Right lobe of liver (tissue), 6 donors: ENCODE measurements at regions not wholly inside any gene's neighbourhood (a gene's known extent, or its start where the extent isn't known, plus 50 kb on each side); places are given as distances from the start of the nearest gene placed in this dataset.

Experiments
- ATAC-seq, 4 donors: fragments of 200-7000 bp; cut with Tn5 transposase; one replicate each; pipeline ENCODE4 v1.9.1; 2020; ENCODE audit warnings: mild to moderate bottlenecking in 4 of 4, moderate library complexity in 4 of 4
- DNase-seq, 3 donors: peaks; one replicate each; pipeline ENCODE4 v3.0.0-alpha.2; 2020
- H3K27ac ChIP-seq, 3 donors: fragments of 200-600 bp; one replicate each; pipeline ENCODE4 v1.8.0; 2022
- H3K27me3 ChIP-seq, 2 donors: fragments of 200-600 bp; one replicate each; pipeline ENCODE4 v1.8.0; 2022
- H3K36me3 ChIP-seq, 4 donors: fragments of 200-600 bp; sonication (generic) in 1 of 4; one replicate each; pipeline versions ENCODE4 v1.5.1 to v1.8.0; 2017 to 2022; ENCODE audit warnings: control low read depth in 1 of 4
- H3K4me1 ChIP-seq, 4 donors: fragments of 200-600 bp; sonication (generic) in 1 of 4; one replicate each; pipeline versions ENCODE4 v1.5.1 to v1.8.0; 2017 to 2022; ENCODE audit warnings: control low read depth in 1 of 4
- H3K4me3 ChIP-seq, 3 donors: fragments of 200-600 bp; one replicate each; pipeline ENCODE4 v1.8.0; 2022
- H3K9me3 ChIP-seq, 4 donors: fragments of 200-600 bp; sonication (generic) in 1 of 4; one replicate each; pipeline versions ENCODE4 v1.5.1 to v1.8.0; 2017 to 2022; ENCODE audit warnings: control low read depth in 1 of 4
- CTCF ChIP-seq, 4 donors: fragments of 200-600 bp in 3 of 4; fragments of 450-650 bp in 1 of 4; IDR thresholded peaks; one replicate each; pipeline versions ENCODE4 v1.5.1 to v1.8.0; 2016 to 2022; ENCODE audit warnings: antibody characterized with exemption in 4 of 4, mild to moderate bottlenecking in 2 of 4
- POLR2A ChIP-seq: fragments of 450-650 bp; IDR thresholded peaks from one replicate; pipeline ENCODE4 v1.6.1; 2017; ENCODE audit warnings: antibody characterized with exemption, mild to moderate bottlenecking
- WGBS: methylation state at CpG from one replicate; pipeline ENCODE4 v1.1.6; 2018; ENCODE audit warnings: low coverage, low lambda C conversion rate; ENCODE audit not compliant: insufficient coverage; ENCODE audit errors: missing lambda C conversion rate; 5-methylcytosine and 5-hydroxymethylcytosine counted together
- intact Hi-C, 2 donors: fragments of 100-400 bp; cut with DNase I; formaldehyde crosslinking; loops; one replicate each; pipeline versions ENCODE4 v1.11.2 to v1.14.1; 2022
- donor health status: DM: no; HTN: yes; CAD: no.
- donor health status: DM: no; HTN: no; CAD: no.
- donor health status: DM: no; HTN: no; CAD: no.
- donor health status: DM: no; HTN: yes; CAD: no.
- donor health status: DM: no; HTN: yes; CAD: no.

DNA sequence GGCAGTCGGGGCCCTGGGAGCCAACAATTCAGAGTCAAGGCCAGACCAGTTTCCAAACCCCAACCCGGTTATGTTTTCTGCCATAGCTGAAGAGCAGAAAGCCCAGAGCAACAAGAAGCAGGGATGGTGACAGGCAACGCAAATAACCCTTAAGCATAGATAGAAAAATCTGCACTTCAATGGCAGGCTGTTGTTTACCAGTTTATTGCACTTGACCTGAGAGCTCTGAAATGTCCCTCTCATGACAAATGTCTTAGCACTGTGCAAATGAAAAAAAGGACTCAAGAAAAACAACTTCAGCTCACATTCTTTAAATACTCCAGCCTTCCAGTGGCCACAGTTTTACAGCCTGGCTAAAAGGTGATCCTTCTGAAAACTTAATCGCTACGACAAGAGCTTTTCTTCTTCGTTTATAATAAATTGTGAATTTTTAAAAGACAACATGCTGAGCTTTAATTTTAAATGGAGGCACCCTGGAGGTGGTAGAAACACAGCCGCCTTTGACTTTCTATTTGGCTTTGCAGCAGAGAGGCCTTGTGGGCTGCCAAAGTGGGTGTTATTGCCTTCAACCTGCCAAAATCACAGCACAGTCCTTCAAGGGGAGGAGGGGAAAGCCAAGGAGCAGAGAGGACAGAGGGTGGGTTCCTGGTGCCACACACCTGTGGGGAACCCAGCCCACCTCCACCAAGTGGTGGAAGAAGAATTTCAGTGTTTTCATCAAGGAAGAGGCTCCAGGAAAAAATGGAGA, 289.5 kb upstream of the CDYL start:
- H3K9me3 ChIP-seq, result no peaks in the 10 kb centered on the region

DNA sequence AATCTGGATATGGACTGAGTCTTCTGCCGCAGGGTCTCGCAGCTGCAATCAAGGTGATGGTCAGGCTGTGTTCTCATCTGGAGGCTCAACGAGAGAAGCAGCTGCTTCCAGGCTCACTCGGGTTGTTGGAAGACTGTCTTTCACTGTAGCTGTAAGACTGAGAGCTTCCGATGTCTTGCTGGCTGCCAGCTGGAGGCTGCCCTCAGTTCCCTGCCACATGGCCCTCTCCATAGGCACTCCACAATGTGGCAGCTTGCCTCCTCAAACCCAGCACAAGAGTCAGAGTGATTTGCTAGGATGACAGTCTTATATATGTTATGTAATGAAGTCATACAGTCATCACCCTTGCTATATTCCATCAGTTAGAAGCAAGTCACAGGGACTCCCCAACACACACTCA, 290.5 kb upstream of the CDYL start:
- 90% methylated on average over 3 of the region's 5 CpGs for WGBS
- Histone ChIP-seq H3K4me3 (no peak overlapping the region), H3K4me1 (no peaks in the 10 kb centered on the region), H3K9me3 (no peaks in the 10 kb centered on the region), H3K27me3 (no peaks in the 10 kb centered on the region), H3K27ac (no peak overlapping the region), H3K36me3 (no peaks in the 10 kb centered on the region)
- intact Hi-C loops, result no loop called here
- ATAC-seq, result no peak
- DNase-seq, result no peak
- TF ChIP-seq CTCF (IDR thresholded peaks at IDR 0.05) (no peak), POLR2A (no peak)

More for the DNA sequence above, 289.5 kb upstream of the CDYL start:
- H3K36me3 ChIP-seq, result no peaks in the 10 kb centered on the region
- no peaks in the 10 kb centered on the region for H3K4me1 ChIP-seq
- DNase-seq, result no peak
- no peak overlapping the region for H3K27ac ChIP-seq
- TF ChIP-seq POLR2A (no peak), CTCF (IDR thresholded peaks at IDR 0.05) (no peak)
- no peaks in the 10 kb centered on the region for H3K27me3 ChIP-seq
- no peak overlapping the region for H3K4me3 ChIP-seq
- no peak for ATAC-seq
- WGBS, result 72% methylated on average over 5 of the region's 7 CpGs
- intact Hi-C loops, result no loop called here

DNA sequence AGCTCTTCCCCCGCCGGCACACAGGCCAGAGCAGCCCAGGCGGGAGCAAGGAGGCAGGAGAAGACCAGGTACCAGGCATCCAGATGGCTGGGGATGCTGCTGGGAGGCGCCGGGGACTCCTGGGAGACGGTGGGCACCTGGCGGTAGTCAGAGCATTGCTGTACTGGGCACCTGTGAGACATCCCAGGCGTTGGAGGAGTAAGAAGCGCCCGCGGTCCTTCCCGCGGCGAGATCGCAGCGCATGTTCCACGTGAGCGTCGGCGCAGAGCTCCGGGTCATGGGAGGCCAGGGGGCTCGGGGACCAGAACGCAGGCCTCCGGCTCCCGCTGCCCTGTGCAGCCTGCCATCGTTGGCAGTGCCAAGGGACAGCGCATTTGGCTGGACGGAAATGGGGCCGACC, 293.7 kb upstream of the CDYL start:
- no peaks in the 10 kb centered on the region for H3K9me3 ChIP-seq
- WGBS, result 84% methylated on average over 7 of the region's 29 CpGs
- DNase-seq (no peak), ATAC-seq (no peak)
- H3K4me1 ChIP-seq, result no peaks in the 10 kb centered on the region
- no peaks in the 10 kb centered on the region for H3K27me3 ChIP-seq
- H3K36me3 ChIP-seq, result no peaks in the 10 kb centered on the region
- TF ChIP-seq CTCF (IDR thresholded peaks at IDR 0.05) (no peak), POLR2A (no peak)
- intact Hi-C loops, result no loop called here
- no peak overlapping the region for H3K4me3 ChIP-seq
- no peak overlapping the region for H3K27ac ChIP-seq

DNA sequence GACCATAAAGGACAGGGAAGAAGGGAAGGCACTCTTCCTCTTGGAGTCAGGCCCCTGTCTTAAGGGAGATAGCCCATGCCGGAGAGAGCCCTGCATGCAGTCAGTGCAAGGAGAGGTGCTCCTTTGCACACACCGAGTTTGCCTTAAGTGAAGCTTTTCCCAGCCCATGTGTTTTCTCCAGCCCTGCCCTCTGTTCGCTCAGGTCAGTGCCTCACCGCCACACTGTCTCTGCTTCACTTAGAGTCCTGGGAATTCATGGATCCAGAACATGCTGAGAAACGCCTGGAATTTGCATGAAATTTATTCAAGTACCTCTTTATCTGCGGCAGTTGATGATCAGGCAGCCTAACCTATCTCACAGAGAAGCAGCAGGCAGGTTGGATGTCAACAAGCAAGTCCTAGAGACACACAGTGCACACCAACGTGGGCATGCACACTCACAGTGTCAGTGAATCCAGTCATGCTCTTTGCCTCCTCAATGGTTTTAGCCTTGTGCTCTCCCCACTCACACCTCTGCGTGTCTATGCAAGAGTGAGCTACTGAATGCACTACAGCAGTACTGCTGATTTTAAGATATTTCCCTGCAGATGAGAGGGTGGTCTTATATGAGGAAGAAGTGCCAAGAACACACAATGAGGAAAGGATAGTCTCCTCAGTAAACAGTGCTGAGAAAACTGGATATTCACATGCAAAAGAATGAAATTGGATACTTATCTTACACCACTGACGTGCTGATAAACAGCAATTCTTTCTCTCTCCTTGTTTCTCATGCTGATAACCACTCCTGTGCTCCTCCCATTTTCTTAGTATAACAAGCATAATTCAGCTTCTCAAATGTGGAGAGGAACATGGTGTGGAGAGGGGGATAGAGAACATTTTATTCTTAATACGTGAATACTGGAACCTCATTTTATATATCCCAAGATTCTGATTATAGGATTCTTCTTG, 295.1 kb upstream of the CDYL start:
- intact Hi-C loops, result no loop called here
- H3K36me3 ChIP-seq, result no peaks in the 10 kb centered on the region
- TF ChIP-seq POLR2A, result no peak
- TF ChIP-seq CTCF (IDR thresholded peaks at IDR 0.05), result no peak
- no peak for ATAC-seq
- H3K4me1 ChIP-seq, result no peaks in the 10 kb centered on the region
- DNase-seq, result no peak
- no peaks in the 10 kb centered on the region for H3K9me3 ChIP-seq
- 41% methylated on average over 8 of the region's 10 CpGs for WGBS
- no peak overlapping the region for H3K27ac ChIP-seq
- no peak overlapping the region for H3K4me3 ChIP-seq
- H3K27me3 ChIP-seq, result no peaks in the 10 kb centered on the region
